ENCODE measurements at regions not wholly inside any gene's neighbourhood (a gene's known extent, or its start where the extent isn't known, plus 50 kb on each side); places are given as distances from the start of the nearest gene placed in this dataset.

- intact Hi-C loops (cut with micrococcal nuclease; ENCODE audit: unreplicated experiment): no loop called here
- Histone ChIP-seq H3K4me1 (ENCODE audit: control insufficient read depth, insufficient read depth, low read length) (no peaks in the 10 kb centered on the region), H4K20me1 (ENCODE audit: control insufficient read depth, insufficient read depth) (no peaks in the 10 kb centered on the region), H3K9ac (ENCODE audit: control insufficient read depth, insufficient read depth, low read length) (no peak overlapping the region), H3K27ac (ENCODE audit: control insufficient read depth, insufficient read depth) (no peak overlapping the region), H3K9me3 (replicated peaks; ENCODE audit: control insufficient read depth, insufficient read depth, low read length) (no peaks in the 10 kb centered on the region), H2AFZ (ENCODE audit: control insufficient read depth, low read depth, low read length) (no peak overlapping the region), H3K4me3 (no peak overlapping the region), H3K79me2 (ENCODE audit: control insufficient read depth, insufficient read depth, low read length) (no peaks in the 10 kb centered on the region), H3K36me3 (ENCODE audit: control insufficient read depth in 2 of 2, insufficient read depth in 2 of 2, low read length in 1 of 2) (no peaks in the 10 kb centered on the region), H3K4me2 (ENCODE audit: control insufficient read depth, insufficient read depth) (no peak overlapping the region), H3K27me3 (replicated peaks in 1 of 2; ENCODE audit: control insufficient read depth in 2 of 2, insufficient read depth in 2 of 2, low read length in 1 of 2) (no peaks in the 10 kb centered on the region)
- FAIRE-seq (no peak), DNase-seq (ENCODE audit: low read depth, low spot score) (no peak), ATAC-seq (no peak)
- in situ Hi-C loops (cut with MboI): loop anchor here (25.0 kb wide), 1 partner anchor 622 kb away; no protein-coding TSS in a partner anchor
- POLR2A ChIA-PET: no interaction called here
- SMC1A ChIA-PET (ENCODE audit: uncharacterized antibody, unreplicated experiment): no interaction called here
- CTCF ChIA-PET: interaction anchor here (2.0 to 2.5 kb wide), 2 partner anchors 10 kb away, joined by 8 to 9 read pairs; no protein-coding TSS in a partner anchor
- RAD21 ChIA-PET (ENCODE audit: unreplicated experiment): no interaction called here
- no peak for TF ChIP-seq IRF4 (IDR thresholded peaks at IDR 0.05; ENCODE audit: low read depth, low read length)
- TF ChIP-seq YY1 (IDR thresholded peaks at IDR 0.05; ENCODE audit: low read depth, low read length): no peak
- TF ChIP-seq MYC (IDR thresholded peaks at IDR 0.05; ENCODE audit: insufficient read depth, insufficient read length, insufficient replicate concordance, low read length, severe bottlenecking): no peak
- TF ChIP-seq GATAD2B (conservative IDR thresholded peaks at IDR 0.05; ENCODE audit: low read depth): no peak
- no peak for TF ChIP-seq KLF5 (IDR thresholded peaks at IDR 0.05; ENCODE audit: partially characterized antibody)
- no peak for TF ChIP-seq EZH2 (IDR thresholded peaks at IDR 0.05; ENCODE audit: borderline replicate concordance, control insufficient read depth, low read depth, low read length)
- no peak for TF ChIP-seq DPF2 (IDR thresholded peaks at IDR 0.05)
- TF ChIP-seq BRCA1 (IDR thresholded peaks at IDR 0.05; ENCODE audit: low read depth, low read length): no peak
- TF ChIP-seq SMAD1 (IDR thresholded peaks at IDR 0.05; ENCODE audit: low read depth, partially characterized antibody): no peak
- no peak for TF ChIP-seq NR2C2 (IDR thresholded peaks at IDR 0.05; ENCODE audit: borderline replicate concordance, control insufficient read depth, insufficient read length, low read depth)
- TF ChIP-seq POU2F2 (IDR thresholded peaks at IDR 0.05; ENCODE audit: borderline replicate concordance, low read depth, low read length): no peak
- TF ChIP-seq FOXM1 (IDR thresholded peaks at IDR 0.05; ENCODE audit: low read depth, low read length): no peak
- no peak for TF ChIP-seq KAT2A (conservative IDR thresholded peaks at IDR 0.05; ENCODE audit: control insufficient read depth, low read depth, low read length)
- no peak for TF ChIP-seq RB1 (IDR thresholded peaks at IDR 0.05; ENCODE audit: borderline replicate concordance)
- TF ChIP-seq SREBF1 (IDR thresholded peaks at IDR 0.05; ENCODE audit: low read length): no peak
- TF ChIP-seq MYB (IDR thresholded peaks at IDR 0.05; ENCODE audit: borderline replicate concordance, low read depth, low read length): no peak
- TF ChIP-seq, protein P1, sequence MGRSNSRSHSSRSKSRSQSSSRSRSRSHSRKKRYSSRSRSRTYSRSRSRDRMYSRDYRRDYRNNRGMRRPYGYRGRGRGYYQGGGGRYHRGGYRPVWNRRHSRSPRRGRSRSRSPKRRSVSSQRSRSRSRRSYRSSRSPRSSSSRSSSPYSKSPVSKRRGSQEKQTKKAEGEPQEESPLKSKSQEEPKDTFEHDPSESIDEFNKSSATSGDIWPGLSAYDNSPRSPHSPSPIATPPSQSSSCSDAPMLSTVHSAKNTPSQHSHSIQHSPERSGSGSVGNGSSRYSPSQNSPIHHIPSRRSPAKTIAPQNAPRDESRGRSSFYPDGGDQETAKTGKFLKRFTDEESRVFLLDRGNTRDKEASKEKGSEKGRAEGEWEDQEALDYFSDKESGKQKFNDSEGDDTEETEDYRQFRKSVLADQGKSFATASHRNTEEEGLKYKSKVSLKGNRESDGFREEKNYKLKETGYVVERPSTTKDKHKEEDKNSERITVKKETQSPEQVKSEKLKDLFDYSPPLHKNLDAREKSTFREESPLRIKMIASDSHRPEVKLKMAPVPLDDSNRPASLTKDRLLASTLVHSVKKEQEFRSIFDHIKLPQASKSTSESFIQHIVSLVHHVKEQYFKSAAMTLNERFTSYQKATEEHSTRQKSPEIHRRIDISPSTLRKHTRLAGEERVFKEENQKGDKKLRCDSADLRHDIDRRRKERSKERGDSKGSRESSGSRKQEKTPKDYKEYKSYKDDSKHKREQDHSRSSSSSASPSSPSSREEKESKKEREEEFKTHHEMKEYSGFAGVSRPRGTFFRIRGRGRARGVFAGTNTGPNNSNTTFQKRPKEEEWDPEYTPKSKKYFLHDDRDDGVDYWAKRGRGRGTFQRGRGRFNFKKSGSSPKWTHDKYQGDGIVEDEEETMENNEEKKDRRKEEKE (IDR thresholded peaks at IDR 0.05): no peak
- TF ChIP-seq NR2C1 (IDR thresholded peaks at IDR 0.05): no peak
- no TSS peak for BruUV-seq (replicated peaks)
- WGBS (ENCODE audit: insufficient coverage, insufficient replicate concordance, low lambda C conversion rate, missing lambda C conversion rate): 62% methylated on average over 18 of the region's 18 CpGs
Measured at GRCh38 chr2:121090088-121090715, 194.8 kb downstream of the TFCP2L1 start.
